H1 (cell line): ENCODE measurements at regions not wholly inside any gene's neighbourhood (a gene's known extent, or its start where the extent isn't known, plus 50 kb on each side); places are given as distances from the start of the nearest gene placed in this dataset.

Experiments
- CTCF ChIA-PET: fragments of 300-600 bp; sonication (Branson Sonifier 250); formaldehyde crosslinking; loops from one replicate; lab custom pipeline; 2021; ENCODE audit not compliant: partially characterized antibody; lab: Charles Lee
- POLR2A ChIA-PET: fragments of 300-600 bp; sonication (Branson Sonifier 250); formaldehyde crosslinking; loops from one replicate; lab custom pipeline; 2021; ENCODE audit warnings: inconsistent platforms; ENCODE audit not compliant: partially characterized antibody; lab: Charles Lee
- DNase-seq, 2 experiments: peaks; one replicate each; pipeline versions ENCODE4 v3.0.0 to v3.0.0-alpha.2; 2010 to 2022; ENCODE audit warnings: low spot score in 2 of 2, low read depth in 1 of 2, mixed read lengths in 1 of 2
- FAIRE-seq: peaks from 2 replicates; lab custom pipeline; 2011; peaks lifted over from hg19 to GRCh38; lab: Jason Lieb, UNC
- H2AFZ ChIP-seq: 2 replicates; pipeline ENCODE4 v1.8.1; 2012; ENCODE audit warnings: low read length, inconsistent platforms
- H2AK5ac ChIP-seq: 2 replicates; pipeline ENCODE4 v1.6.1; 2013; ENCODE audit warnings: low read depth, low read length
- H2BK120ac ChIP-seq: replicated peaks from 2 replicates; pipeline ENCODE3; 2013; ENCODE audit warnings: low read depth, low read length, inconsistent platforms
- H2BK12ac ChIP-seq: 2 replicates; pipeline ENCODE4 v1.6.1; 2013; ENCODE audit warnings: low read depth, low read length
- H2BK15ac ChIP-seq: 2 replicates; pipeline ENCODE4 v1.6.1; 2013; ENCODE audit warnings: low read length
- H2BK20ac ChIP-seq: 2 replicates; pipeline ENCODE4 v1.6.1; 2013; ENCODE audit warnings: low read length
- H2BK5ac ChIP-seq: 2 replicates; pipeline ENCODE4 v1.6.1; 2013; ENCODE audit warnings: low read depth, low read length
- H3K14ac ChIP-seq: 2 replicates; pipeline ENCODE4 v1.6.1; 2013; ENCODE audit warnings: inconsistent platforms; ENCODE audit not compliant: insufficient read length
- H3K18ac ChIP-seq: 2 replicates; pipeline ENCODE4 v1.6.1; 2013; ENCODE audit warnings: low read length; ENCODE audit errors: extremely low read depth
- H3K23ac ChIP-seq: 2 replicates; pipeline ENCODE4 v1.6.1; 2013; ENCODE audit warnings: inconsistent platforms; ENCODE audit not compliant: insufficient read length
- H3K23me2 ChIP-seq: 2 replicates; pipeline ENCODE4 v1.6.1; 2013; ENCODE audit warnings: low read depth, low read length
- H3K27ac ChIP-seq: 2 replicates; pipeline ENCODE4 v1.6.1; 2011; ENCODE audit warnings: low read depth, low read length, inconsistent platforms
- H3K27me3 ChIP-seq, 4 experiments: replicated peaks in 1 of 4; 1 replicate in 1 of 4; 2 replicates in 3 of 4; pipeline versions ENCODE4 v1.6.1 to v1.8.1; 2011 to 2013; ENCODE audit warnings: low read length in 3 of 4, mild to moderate bottlenecking in 3 of 4, inconsistent platforms in 2 of 4, mixed read lengths in 2 of 4, moderate library complexity in 1 of 4; ENCODE audit not compliant: control insufficient read depth in 3 of 4, insufficient read depth in 3 of 4; ENCODE audit errors: extremely low read depth in 1 of 4
- H3K36me3 ChIP-seq, 4 experiments: 2 replicates each; pipeline versions ENCODE4 v1.6.1 to v1.8.1; 2011 to 2013; ENCODE audit warnings: mild to moderate bottlenecking in 4 of 4, low read length in 3 of 4, moderate library complexity in 2 of 4, control low read depth in 1 of 4, inconsistent platforms in 1 of 4; ENCODE audit not compliant: insufficient read depth in 4 of 4, control insufficient read depth in 2 of 4
- H3K4ac ChIP-seq: replicated peaks from 2 replicates; pipeline ENCODE3; 2013; ENCODE audit warnings: low read length, low read depth, mixed read lengths, inconsistent platforms; ENCODE audit not compliant: insufficient read length
- H3K4me1 ChIP-seq, 4 experiments: replicated peaks in 1 of 4; 1 replicate in 1 of 4; 2 replicates in 3 of 4; pipeline versions ENCODE4 v1.6.1 to v1.8.1; 2011 to 2013; ENCODE audit warnings: low read length in 3 of 4, inconsistent platforms in 2 of 4, mixed read lengths in 1 of 4; ENCODE audit not compliant: insufficient read depth in 4 of 4, control insufficient read depth in 3 of 4
- H3K4me2 ChIP-seq, 2 experiments: 2 replicates each; pipeline versions ENCODE4 v1.6.1 to v1.8.1; 2011 to 2013; ENCODE audit warnings: low read depth in 2 of 2, low read length in 2 of 2, control low read depth in 1 of 2, inconsistent platforms in 1 of 2, mild to moderate bottlenecking in 1 of 2; ENCODE audit not compliant: insufficient read depth in 1 of 2
- H3K4me3 ChIP-seq, 4 experiments: fragments of 200-600, 300-600 bp in 1 of 4; sonication (generic), shearing (Covaris generic), sonication (Bioruptor Twin) in 1 of 4; 2 replicates each; pipeline versions ENCODE4 v1.5.1 to v1.8.1; 2011 to 2016; ENCODE audit warnings: low read length in 4 of 4, low read depth in 3 of 4, control low read depth in 2 of 4, inconsistent platforms in 2 of 4, mild to moderate bottlenecking in 2 of 4, mixed read lengths in 1 of 4, moderate library complexity in 1 of 4; ENCODE audit not compliant: insufficient read depth in 2 of 4; ENCODE audit errors: extremely low read depth in 1 of 4
- H3K56ac ChIP-seq: replicated peaks from 2 replicates; pipeline ENCODE3; 2013; ENCODE audit warnings: low read depth, mild to moderate bottlenecking, mixed read lengths, low read length, inconsistent platforms; ENCODE audit not compliant: insufficient read length
- H3K79me1 ChIP-seq: 2 replicates; pipeline ENCODE4 v1.6.1; 2013; ENCODE audit warnings: low read depth, low read length, control low read depth
- H3K79me2 ChIP-seq, 2 experiments: 2 replicates each; pipeline versions ENCODE4 v1.6.1 to v1.8.1; 2012 to 2013; ENCODE audit warnings: low read length in 2 of 2, mild to moderate bottlenecking in 2 of 2, inconsistent platforms in 1 of 2; ENCODE audit not compliant: insufficient read depth in 2 of 2, control insufficient read depth in 1 of 2
- H3K9ac ChIP-seq, 4 experiments: replicated peaks in 1 of 4; 1 replicate in 1 of 4; 2 replicates in 3 of 4; pipeline versions ENCODE4 v1.6.1 to v1.8.1; 2011 to 2013; ENCODE audit warnings: low read depth in 3 of 4, low read length in 3 of 4, control low read depth in 2 of 4, mild to moderate bottlenecking in 2 of 4, moderate library complexity in 2 of 4, inconsistent platforms in 1 of 4; ENCODE audit errors: extremely low read depth in 1 of 4
- H3K9me3 ChIP-seq, 2 experiments: 2 replicates each; pipeline versions ENCODE4 v1.6.1 to v1.8.1; 2012 to 2013; ENCODE audit warnings: mild to moderate bottlenecking in 2 of 2, moderate library complexity in 2 of 2, control low read depth in 1 of 2, inconsistent platforms in 1 of 2, low read depth in 1 of 2, low read length in 1 of 2, mixed read lengths in 1 of 2; ENCODE audit not compliant: insufficient read depth in 2 of 2
- H4K20me1 ChIP-seq, 2 experiments: replicated peaks in 1 of 2; 2 replicates each; pipeline versions ENCODE3 to v1.8.1; 2011 to 2013; ENCODE audit warnings: inconsistent platforms in 2 of 2, low read length in 2 of 2, mild to moderate bottlenecking in 1 of 2; ENCODE audit not compliant: insufficient read depth in 2 of 2, control insufficient read depth in 1 of 2
- H4K5ac ChIP-seq: 2 replicates; pipeline ENCODE4 v1.6.1; 2013; ENCODE audit warnings: low read length, low read depth, mixed read lengths, inconsistent platforms; ENCODE audit not compliant: insufficient read length
- H4K8ac ChIP-seq: 2 replicates; pipeline ENCODE4 v1.8.0; 2013; ENCODE audit warnings: mild to moderate bottlenecking, moderate library complexity, low read length, inconsistent platforms; ENCODE audit not compliant: insufficient read depth; ENCODE audit errors: extremely low read depth
- H4K91ac ChIP-seq: replicated peaks from 2 replicates; pipeline ENCODE3; 2013; ENCODE audit warnings: low read length, mixed read lengths, inconsistent platforms; ENCODE audit not compliant: insufficient read length
- ATF2 ChIP-seq: IDR thresholded peaks from 2 replicates; pipeline ENCODE4 v1.6.1; 2012; ENCODE audit warnings: low read length, inconsistent platforms
- CEBPB ChIP-seq: IDR thresholded peaks from 2 replicates; pipeline ENCODE4 v1.6.1; 2012; ENCODE audit warnings: low read depth, low read length
- CHD1 ChIP-seq: IDR thresholded peaks from 2 replicates; pipeline ENCODE4 v1.6.1; 2012; ENCODE audit warnings: low read depth, low read length, improper control_type of control experiment
- CHD2 ChIP-seq: IDR thresholded peaks from 2 replicates; pipeline ENCODE4 v1.6.1; 2012; ENCODE audit warnings: low read length, improper control_type of control experiment
- EGR1 ChIP-seq: IDR thresholded peaks from 2 replicates; pipeline ENCODE4 v1.6.1; 2011; ENCODE audit warnings: low read depth, low read length, borderline replicate concordance
- GABPA ChIP-seq: IDR thresholded peaks from 2 replicates; pipeline ENCODE4 v1.6.1; 2011; ENCODE audit warnings: mild to moderate bottlenecking, low read length, moderate library complexity, borderline replicate concordance; ENCODE audit not compliant: insufficient read depth
- HDAC2 ChIP-seq, 2 experiments: fragments of 300-600 bp in 1 of 2; sonication (generic) in 1 of 2; IDR thresholded peaks; 2 replicates each; pipeline ENCODE4 v1.6.1; 2011 to 2012; ENCODE audit warnings: low read depth in 2 of 2, low read length in 2 of 2, mild to moderate bottlenecking in 2 of 2, moderate library complexity in 2 of 2, borderline replicate concordance in 1 of 2, inconsistent platforms in 1 of 2
- KDM5A ChIP-seq: fragments of 200-600 bp; IDR thresholded peaks from 2 replicates; pipeline ENCODE4 v1.7.1; 2012; ENCODE audit warnings: mild to moderate bottlenecking, low read length, inconsistent platforms, mixed read lengths
- MAFK ChIP-seq: IDR thresholded peaks from 2 replicates; pipeline ENCODE4 v1.6.1; 2012; ENCODE audit warnings: low read depth, mild to moderate bottlenecking, improper control_type of control experiment, low read length
- POU5F1 ChIP-seq: IDR thresholded peaks from 2 replicates; pipeline ENCODE4 v1.6.1; 2011; ENCODE audit warnings: low read depth, mild to moderate bottlenecking, low read length, moderate library complexity
- SIRT6 ChIP-seq: IDR thresholded peaks from one replicate; pipeline ENCODE4 v1.7.1; 2012; ENCODE audit warnings: low read length, inconsistent platforms
- TAF7 ChIP-seq: optimal IDR thresholded peaks from 2 replicates; pipeline ENCODE3; 2011; ENCODE audit warnings: low read depth, mild to moderate bottlenecking, inconsistent platforms, low read length, moderate library complexity, borderline replicate concordance
- TCF12 ChIP-seq: IDR thresholded peaks from 2 replicates; pipeline ENCODE4 v1.6.1; 2011; ENCODE audit warnings: low read depth, mild to moderate bottlenecking, low read length
- YY1 ChIP-seq: IDR thresholded peaks from 2 replicates; pipeline ENCODE4 v1.6.1; 2011; ENCODE audit warnings: low read depth, mild to moderate bottlenecking, low read length
- WGBS, 2 experiments: shearing (Covaris generic) in 1 of 2; methylation state at CpG; one replicate each; pipeline versions ENCODE4 v1.1.6 to v1.1.7; 2013 to 2015; ENCODE audit warnings: low lambda C conversion rate in 2 of 2, mixed read lengths in 2 of 2, inconsistent platforms in 1 of 2, low coverage in 1 of 2, missing lambda C conversion rate in 1 of 2; ENCODE audit not compliant: insufficient replicate concordance in 2 of 2, insufficient coverage in 1 of 2, insufficient read length in 1 of 2; ENCODE audit errors: extremely low coverage in 1 of 2, missing lambda C conversion rate in 1 of 2; 5-methylcytosine and 5-hydroxymethylcytosine counted together

- Histone ChIP-seq H2BK20ac (no peak overlapping the region), H2BK12ac (no peak overlapping the region), H3K27ac (no peak overlapping the region), H4K91ac (no peak overlapping the region), H3K4ac (no peak overlapping the region), H2BK5ac (no peak overlapping the region), H3K23ac (no peak overlapping the region), H3K18ac (no peak overlapping the region), H3K23me2 (no peaks in the 10 kb centered on the region), H3K36me3 (no peaks in the 10 kb centered on the region), H4K20me1 (no peaks in the 10 kb centered on the region), H3K9me3 (no peaks in the 10 kb centered on the region), H3K79me2 (no peaks in the 10 kb centered on the region), H2BK15ac (no peak overlapping the region), H3K14ac (no peak overlapping the region), H3K4me3 (no peak overlapping the region), H3K79me1 (no peaks in the 10 kb centered on the region), H3K4me1 (peaks cover 0 to 2% (median 0%) of the 10 kb centered on the region in 4 experiments; a peak in 1 of 7 replicates), H2BK120ac (no peak overlapping the region), H4K8ac (no peak overlapping the region), H2AFZ (no peak overlapping the region), H3K56ac (no peak overlapping the region), H4K5ac (no peak overlapping the region), H3K27me3 (no peaks in the 10 kb centered on the region), H3K9ac (no peak overlapping the region), H3K4me2 (no peak overlapping the region), H2AK5ac (no peak overlapping the region)
- no peak for DNase-seq
- POLR2A ChIA-PET, result no interaction called here
- CTCF ChIA-PET, result interaction anchor here (0.7 to 1.0 kb wide), 2 partner anchors 15 to 442 kb away, joined by 3 to 4 read pairs; no protein-coding TSS in a partner anchor
- 92% methylated on average over 9 of the region's 9 CpGs; no CpG with 5 or more reads in 1 of the 2 experiments for WGBS, 2 experiments
- FAIRE-seq, result no peak
- TF ChIP-seq CEBPB (no peak), YY1 (no peak), KDM5A (no peak), CHD1 (no peak), TAF7 (no peak), POU5F1 (no peak), SIRT6 (no peak), MAFK (no peak), HDAC2 (IDR thresholded peaks at IDR 0.05; ENCODE audit: borderline replicate concordance in 1 of 2, low read depth in 2 of 2, low read length in 2 of 2) (no peak), EGR1 (no peak), GABPA (no peak), TCF12 (no peak), CHD2 (no peak), ATF2 (no peak)
Observed at GRCh38 chr5:4627929-4628328, 512.2 kb upstream of the ADAMTS16 start.
